ENCODE measurements at regions not wholly inside any gene's neighbourhood (a gene's known extent, or its start where the extent isn't known, plus 50 kb on each side); places are given as distances from the start of the nearest gene placed in this dataset.

DNA sequence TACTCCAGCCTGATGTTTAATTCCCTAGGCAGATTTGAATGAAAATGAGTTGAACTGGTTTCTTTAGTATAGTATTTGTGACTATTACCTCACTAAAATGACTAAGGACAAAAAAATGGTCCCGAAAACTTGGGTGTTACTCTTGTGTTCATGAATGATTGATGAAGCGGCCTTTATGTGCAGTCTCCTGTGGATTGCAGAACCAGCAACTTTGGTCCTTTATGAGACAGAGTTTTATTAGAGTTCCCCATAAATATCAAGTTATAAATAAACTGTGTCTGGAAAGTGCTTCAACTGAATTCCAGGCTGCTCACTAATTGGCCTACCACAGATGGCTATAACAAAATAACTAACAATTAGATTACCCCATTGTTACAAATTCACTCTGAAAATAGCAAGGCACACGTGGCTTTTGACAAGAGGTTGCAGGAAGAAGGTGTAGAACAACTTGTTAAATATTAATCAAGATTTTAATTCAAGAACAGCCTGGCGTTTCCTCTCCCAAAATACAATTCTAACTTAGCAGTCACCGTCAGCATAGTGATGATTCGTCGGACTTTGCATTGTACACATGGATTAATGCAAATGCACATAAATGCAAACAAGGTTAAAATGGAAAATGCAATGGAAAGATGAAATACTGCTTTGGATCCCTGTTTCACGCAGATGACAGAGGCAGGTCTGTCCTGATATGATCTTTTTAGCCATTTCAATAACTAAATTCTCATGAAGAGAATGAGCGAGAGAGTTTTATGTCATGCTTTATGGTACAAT is 567.3 kb upstream of the ZNF717 start:
- no peak for DNase-seq (ENCODE audit: low read depth in 2 of 2)
- TF ChIP-seq, protein P1, sequence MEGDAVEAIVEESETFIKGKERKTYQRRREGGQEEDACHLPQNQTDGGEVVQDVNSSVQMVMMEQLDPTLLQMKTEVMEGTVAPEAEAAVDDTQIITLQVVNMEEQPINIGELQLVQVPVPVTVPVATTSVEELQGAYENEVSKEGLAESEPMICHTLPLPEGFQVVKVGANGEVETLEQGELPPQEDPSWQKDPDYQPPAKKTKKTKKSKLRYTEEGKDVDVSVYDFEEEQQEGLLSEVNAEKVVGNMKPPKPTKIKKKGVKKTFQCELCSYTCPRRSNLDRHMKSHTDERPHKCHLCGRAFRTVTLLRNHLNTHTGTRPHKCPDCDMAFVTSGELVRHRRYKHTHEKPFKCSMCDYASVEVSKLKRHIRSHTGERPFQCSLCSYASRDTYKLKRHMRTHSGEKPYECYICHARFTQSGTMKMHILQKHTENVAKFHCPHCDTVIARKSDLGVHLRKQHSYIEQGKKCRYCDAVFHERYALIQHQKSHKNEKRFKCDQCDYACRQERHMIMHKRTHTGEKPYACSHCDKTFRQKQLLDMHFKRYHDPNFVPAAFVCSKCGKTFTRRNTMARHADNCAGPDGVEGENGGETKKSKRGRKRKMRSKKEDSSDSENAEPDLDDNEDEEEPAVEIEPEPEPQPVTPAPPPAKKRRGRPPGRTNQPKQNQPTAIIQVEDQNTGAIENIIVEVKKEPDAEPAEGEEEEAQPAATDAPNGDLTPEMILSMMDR (IDR thresholded peaks at IDR 0.05; ENCODE audit: low read depth, low read length): no peak
- H3K4me3 ChIP-seq (replicated peaks in 1 of 2; ENCODE audit: low read depth in 2 of 2, low read length in 2 of 2): no peak overlapping the region

DNA sequence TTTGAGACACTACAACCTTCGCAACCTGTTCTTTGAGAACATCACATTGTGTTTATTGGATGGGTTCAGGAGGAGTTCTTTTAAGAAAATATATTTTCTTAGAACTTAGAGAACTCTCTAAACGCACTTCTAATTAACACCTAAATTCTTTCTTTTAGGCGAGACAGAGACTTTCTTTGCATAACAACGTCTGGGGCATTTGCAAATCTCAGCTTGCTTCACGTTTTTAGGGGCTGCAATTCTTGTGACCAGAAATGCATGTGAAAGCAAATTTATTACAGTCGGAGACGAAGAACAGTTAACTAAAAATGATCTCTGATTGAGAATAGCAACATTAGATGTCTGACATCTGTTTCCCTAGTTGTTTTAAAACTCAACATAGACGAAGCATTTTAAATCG is 568.3 kb upstream of the ZNF717 start:
- TF ChIP-seq, protein P1 (IDR thresholded peaks at IDR 0.05; ENCODE audit: low read depth, low read length): no peak
- no peak for DNase-seq (ENCODE audit: low read depth in 2 of 2)
- H3K4me3 ChIP-seq (replicated peaks in 1 of 2; ENCODE audit: low read depth in 2 of 2, low read length in 2 of 2): no peak overlapping the region

DNA sequence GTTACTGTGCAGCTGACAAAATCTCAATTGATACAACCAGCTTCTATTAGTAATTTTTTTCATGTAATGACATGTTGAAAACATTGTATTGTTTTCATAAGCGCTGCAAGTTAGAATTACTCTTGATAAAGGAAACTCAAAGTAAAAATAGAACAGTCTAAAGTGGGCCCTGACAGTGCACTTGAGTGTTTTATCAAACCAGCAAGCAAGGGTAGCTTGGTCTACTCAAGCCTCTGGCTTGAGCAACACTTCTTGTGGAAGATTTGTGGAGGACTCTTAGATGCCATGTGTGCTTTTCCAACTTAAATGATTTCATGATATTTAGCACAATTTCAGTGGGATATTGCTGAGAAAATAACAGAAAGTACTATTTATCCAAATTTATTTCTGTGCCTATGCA is 575.7 kb upstream of the ZNF717 start:
- H3K4me3 ChIP-seq (replicated peaks in 1 of 2; ENCODE audit: low read depth in 2 of 2, low read length in 2 of 2): no peak overlapping the region
- DNase-seq (ENCODE audit: low read depth in 2 of 2): no peak
- TF ChIP-seq, protein P1 (IDR thresholded peaks at IDR 0.05; ENCODE audit: low read depth, low read length): no peak

DNA sequence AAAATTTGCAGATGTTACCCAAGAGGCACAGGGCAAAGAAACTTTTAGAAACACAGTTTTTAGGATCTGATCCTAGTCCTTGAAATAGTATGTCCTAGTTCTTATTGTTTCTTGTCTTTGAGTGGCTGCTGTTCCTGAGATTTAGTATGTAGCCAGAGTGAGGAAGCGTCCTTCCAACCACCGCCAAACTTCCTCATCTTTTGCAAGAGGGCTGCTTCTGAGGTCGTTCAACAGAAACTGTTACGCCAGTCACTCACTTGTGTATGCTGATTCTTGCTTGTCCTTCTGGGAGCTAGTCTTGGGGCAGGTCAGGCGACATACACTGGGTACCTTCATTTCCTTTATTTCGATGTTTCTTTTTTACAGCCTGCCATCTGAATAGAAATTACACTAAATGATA is 577.3 kb upstream of the ZNF717 start:
- TF ChIP-seq, protein P1 (IDR thresholded peaks at IDR 0.05; ENCODE audit: low read depth, low read length): no peak
- H3K4me3 ChIP-seq (replicated peaks in 1 of 2; ENCODE audit: low read depth in 2 of 2, low read length in 2 of 2): no peak overlapping the region
- no peak for DNase-seq (ENCODE audit: low read depth in 2 of 2)

DNA sequence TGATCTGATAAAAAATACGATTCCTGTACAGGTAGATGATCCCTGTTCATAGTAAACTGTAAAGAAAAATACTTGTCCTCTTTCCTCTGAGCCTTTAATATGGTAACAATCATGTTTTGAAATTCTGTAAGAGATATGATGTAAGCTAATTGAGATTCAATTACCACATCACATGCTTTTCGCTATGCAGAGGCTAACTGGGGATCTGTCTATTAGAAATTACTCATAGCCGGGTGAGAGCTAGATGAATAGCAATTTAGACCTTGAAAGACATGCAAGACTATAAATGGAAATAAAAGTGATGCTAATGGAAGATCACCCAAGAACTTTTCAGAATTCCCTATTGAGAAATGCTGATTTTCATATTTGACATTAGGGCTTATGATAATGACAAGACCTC is 579.9 kb upstream of the ZNF717 start:
- no peak overlapping the region for H3K4me3 ChIP-seq (replicated peaks in 1 of 2; ENCODE audit: low read depth in 2 of 2, low read length in 2 of 2)
- TF ChIP-seq, protein P1 (IDR thresholded peaks at IDR 0.05; ENCODE audit: low read depth, low read length): no peak
- DNase-seq (ENCODE audit: low read depth in 2 of 2): no peak

DNA sequence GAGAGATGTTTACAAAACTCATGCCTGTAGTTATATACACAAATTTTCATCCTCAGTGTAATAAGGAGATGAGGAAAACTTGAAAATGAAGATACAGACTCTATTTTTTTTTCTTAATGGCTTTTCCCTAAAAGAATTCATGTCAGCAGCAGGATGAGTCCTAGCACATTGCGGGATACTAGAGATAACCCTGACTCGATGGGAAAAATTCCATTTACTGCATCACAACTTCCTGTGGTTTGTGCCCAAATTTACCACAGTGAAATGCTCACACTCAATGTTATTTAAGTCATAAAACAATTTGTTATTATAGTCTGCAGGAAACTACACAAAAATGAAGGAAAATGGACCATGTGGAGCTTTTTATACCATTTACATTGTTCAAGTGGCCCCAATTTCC is 581.9 kb upstream of the ZNF717 start:
- no peak overlapping the region for H3K4me3 ChIP-seq (replicated peaks in 1 of 2; ENCODE audit: low read depth in 2 of 2, low read length in 2 of 2)
- DNase-seq (ENCODE audit: low read depth in 2 of 2): peak in 1 of 2 donors; percentile 47
- TF ChIP-seq, protein P1 (IDR thresholded peaks at IDR 0.05; ENCODE audit: low read depth, low read length): no peak

DNA sequence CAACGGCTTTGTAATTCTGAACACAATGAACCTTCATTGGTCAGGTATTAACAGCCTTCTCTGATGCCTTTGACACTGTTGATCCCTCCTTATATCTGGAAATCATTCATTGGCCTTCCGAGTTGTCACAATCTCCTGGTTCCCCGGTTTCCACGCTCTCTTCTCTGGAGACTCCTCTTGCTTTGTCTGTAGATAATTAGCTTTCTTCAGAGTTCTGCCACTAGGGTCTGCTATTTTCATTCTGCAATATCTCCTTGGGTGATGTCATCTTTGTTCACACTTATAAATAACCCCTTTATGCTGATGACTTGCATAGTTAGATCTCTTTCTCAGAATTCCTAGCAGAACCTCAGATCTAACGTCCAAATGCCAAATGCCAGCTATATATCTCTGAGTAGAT is 583.8 kb upstream of the ZNF717 start:
- DNase-seq (ENCODE audit: low read depth in 2 of 2): peak in 1 of 2 donors; percentile 52
- H3K4me3 ChIP-seq (replicated peaks in 1 of 2; ENCODE audit: low read depth in 2 of 2, low read length in 2 of 2): no peak overlapping the region
- TF ChIP-seq, protein P1 (IDR thresholded peaks at IDR 0.05; ENCODE audit: low read depth, low read length): peak; percentile 28

Data from cardiac fibroblast (primary cell).